Central memory CD8-positive, alpha-beta T cell (primary cell): ENCODE measurements at regions not wholly inside any gene's neighbourhood (a gene's known extent, or its start where the extent isn't known, plus 50 kb on each side); places are given as distances from the start of the nearest gene placed in this dataset.

Experiments used
- ATAC-seq: fragments of 150-1000 bp; cut with Tn5 transposase; replicated peaks from 2 replicates; pipeline ENCODE4 v1.10.0; 2022; ENCODE audit warnings: mild to moderate bottlenecking, moderate FRiP score, moderate number of reproducible peaks; ENCODE audit not compliant: poor library complexity, severe bottlenecking; ENCODE audit errors: extremely low read depth
- DNase-seq, 2 donors: peaks; one replicate each; pipeline ENCODE4 v3.0.0; 2021; ENCODE audit warnings: low spot score in 2 of 2
- H3K27ac Mint-ChIP-seq: one replicate; pipeline ENCODE4 v1.8.0; 2022; ENCODE audit warnings: low read depth, mild to moderate bottlenecking, moderate library complexity, mixed read lengths
- H3K27me3 Mint-ChIP-seq: one replicate; pipeline ENCODE4 v1.8.0; 2022; ENCODE audit warnings: mixed read lengths
- H3K36me3 Mint-ChIP-seq: one replicate; pipeline ENCODE4 v1.8.0; 2022; ENCODE audit warnings: mild to moderate bottlenecking, moderate library complexity, mixed read lengths; ENCODE audit not compliant: insufficient read depth
- H3K4me1 Mint-ChIP-seq: one replicate; pipeline ENCODE4 v1.8.0; 2022; ENCODE audit warnings: mixed read lengths
- H3K4me3 Mint-ChIP-seq: one replicate; pipeline ENCODE4 v1.8.0; 2022; ENCODE audit warnings: mild to moderate bottlenecking, moderate library complexity, mixed read lengths
- H3K9me3 Mint-ChIP-seq: one replicate; pipeline ENCODE4 v1.8.0; 2022; ENCODE audit warnings: mixed read lengths

DNA sequence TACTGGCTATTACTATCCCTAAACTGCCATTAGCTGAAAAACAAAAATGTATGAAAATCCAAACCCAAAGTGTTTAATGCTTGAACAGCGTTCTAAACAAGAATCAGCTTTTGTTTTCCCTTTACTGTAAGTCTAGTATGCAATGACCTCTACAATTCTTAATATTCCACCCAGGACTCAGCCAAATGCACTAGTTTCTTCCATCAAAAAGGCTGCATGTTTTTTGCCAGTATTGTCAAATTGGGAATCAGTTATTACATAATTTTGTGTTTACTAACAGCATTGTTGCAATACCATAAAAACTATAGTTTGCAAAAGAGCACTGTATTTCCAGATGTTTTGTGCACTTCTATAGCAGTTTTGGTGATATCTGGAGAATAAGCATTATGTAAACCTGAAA, 634.5 kb downstream of the LTN1 start:
- DNase-seq (no peak), ATAC-seq (no peak)
- no peaks in the 10 kb centered on the region for H3K9me3 Mint-ChIP-seq
- H3K27me3 Mint-ChIP-seq: no peaks in the 10 kb centered on the region
- no peaks in the 10 kb centered on the region for H3K36me3 Mint-ChIP-seq
- H3K27ac Mint-ChIP-seq: no peak overlapping the region
- no peaks in the 10 kb centered on the region for H3K4me1 Mint-ChIP-seq
- no peak overlapping the region for H3K4me3 Mint-ChIP-seq

DNA sequence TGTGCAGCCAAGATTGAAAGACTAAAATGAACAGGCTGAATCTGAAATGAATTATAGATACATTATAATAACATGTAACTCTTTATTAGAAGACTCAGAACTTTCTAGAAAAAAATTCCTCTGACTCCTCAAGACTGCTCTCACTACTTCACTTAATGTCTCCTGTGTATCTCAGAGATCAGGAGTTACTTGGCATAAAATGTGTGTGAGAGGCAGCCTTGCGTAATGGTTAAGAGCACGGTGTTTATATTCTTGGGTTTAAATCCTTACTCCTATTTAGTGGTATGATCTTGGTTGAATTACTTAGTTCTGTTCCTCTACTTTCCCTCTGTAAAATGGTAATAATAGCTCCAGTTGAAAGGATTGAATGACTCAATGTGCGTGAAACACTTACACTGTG, 634.9 kb downstream of the LTN1 start:
- DNase-seq: no peak
- H3K4me3 Mint-ChIP-seq: no peak overlapping the region
- ATAC-seq: no peak
- no peaks in the 10 kb centered on the region for H3K27me3 Mint-ChIP-seq
- H3K9me3 Mint-ChIP-seq: no peaks in the 10 kb centered on the region
- H3K27ac Mint-ChIP-seq: no peak overlapping the region
- H3K36me3 Mint-ChIP-seq: no peaks in the 10 kb centered on the region
- H3K4me1 Mint-ChIP-seq: no peaks in the 10 kb centered on the region

DNA sequence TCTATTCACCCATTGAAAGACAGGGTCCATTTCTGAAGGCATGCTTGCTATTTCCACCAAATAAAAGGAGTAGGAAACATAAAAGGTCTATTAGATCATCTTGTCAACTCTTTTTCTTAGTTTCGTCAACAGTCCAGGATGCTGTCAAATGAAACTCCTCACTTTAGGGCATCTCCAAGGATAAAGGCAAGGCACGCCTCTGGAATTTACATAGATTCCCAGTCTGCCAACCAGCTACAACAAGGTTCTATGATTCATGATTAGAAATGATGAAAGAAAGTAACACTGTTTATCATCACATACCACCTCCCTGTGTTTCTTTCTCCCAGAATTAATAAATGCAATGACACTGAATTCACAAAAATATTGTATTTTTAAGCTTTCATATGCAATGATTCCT, 636.3 kb downstream of the LTN1 start:
- ATAC-seq (no peak), DNase-seq (no peak)
- Mint-ChIP-seq H3K4me1 (no peaks in the 10 kb centered on the region), H3K27me3 (no peaks in the 10 kb centered on the region), H3K27ac (no peak overlapping the region), H3K9me3 (no peaks in the 10 kb centered on the region), H3K36me3 (no peaks in the 10 kb centered on the region), H3K4me3 (no peak overlapping the region)

DNA sequence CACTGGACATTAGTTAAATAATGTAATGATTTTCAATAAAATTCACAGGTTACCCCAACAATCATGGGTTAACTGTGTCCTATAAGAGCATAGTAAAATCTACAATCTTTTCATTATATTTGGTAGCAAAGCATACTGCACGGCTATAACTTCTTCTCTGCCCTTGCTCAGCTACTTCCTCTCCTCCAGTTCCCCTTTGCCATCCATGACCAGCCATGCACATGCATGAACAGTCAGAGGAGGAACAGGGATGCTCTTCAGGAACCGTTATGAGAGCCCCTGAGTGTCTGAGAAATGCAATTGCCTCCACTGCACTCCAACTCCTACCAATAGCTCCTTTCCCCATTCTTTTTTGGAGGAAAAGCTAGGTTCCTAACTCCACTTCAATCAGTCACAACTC, 646.7 kb downstream of the LTN1 start:
- no peak for DNase-seq

DNA sequence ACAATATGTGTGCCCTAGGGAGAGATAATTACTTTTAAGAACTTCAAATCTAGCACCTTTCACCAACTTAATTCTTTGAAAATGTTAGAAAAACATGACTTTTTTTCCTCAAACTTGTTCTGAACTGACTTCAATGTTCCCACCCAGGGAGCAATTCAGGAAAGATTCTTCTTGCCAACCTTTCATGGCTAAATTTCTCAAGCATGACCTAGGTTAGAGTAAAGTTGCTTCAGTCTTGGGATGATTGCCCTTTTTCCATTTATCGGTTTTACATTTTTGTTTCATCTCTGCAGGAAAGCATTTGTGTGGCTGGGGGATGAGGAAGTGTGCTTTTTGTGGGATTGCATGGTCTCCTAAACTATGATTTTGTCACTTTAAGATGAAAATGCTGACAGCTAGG, 647.7 kb downstream of the LTN1 start:
- no peaks in the 10 kb centered on the region for H3K27me3 Mint-ChIP-seq

More for the DNA sequence above, 646.7 kb downstream of the LTN1 start:
- Mint-ChIP-seq H3K4me3 (no peak overlapping the region), H3K9me3 (no peaks in the 10 kb centered on the region), H3K36me3 (peaks cover 2% of the 10 kb centered on the region), H3K27me3 (no peaks in the 10 kb centered on the region), H3K4me1 (no peaks in the 10 kb centered on the region), H3K27ac (no peak overlapping the region)
- no peak for ATAC-seq

DNA sequence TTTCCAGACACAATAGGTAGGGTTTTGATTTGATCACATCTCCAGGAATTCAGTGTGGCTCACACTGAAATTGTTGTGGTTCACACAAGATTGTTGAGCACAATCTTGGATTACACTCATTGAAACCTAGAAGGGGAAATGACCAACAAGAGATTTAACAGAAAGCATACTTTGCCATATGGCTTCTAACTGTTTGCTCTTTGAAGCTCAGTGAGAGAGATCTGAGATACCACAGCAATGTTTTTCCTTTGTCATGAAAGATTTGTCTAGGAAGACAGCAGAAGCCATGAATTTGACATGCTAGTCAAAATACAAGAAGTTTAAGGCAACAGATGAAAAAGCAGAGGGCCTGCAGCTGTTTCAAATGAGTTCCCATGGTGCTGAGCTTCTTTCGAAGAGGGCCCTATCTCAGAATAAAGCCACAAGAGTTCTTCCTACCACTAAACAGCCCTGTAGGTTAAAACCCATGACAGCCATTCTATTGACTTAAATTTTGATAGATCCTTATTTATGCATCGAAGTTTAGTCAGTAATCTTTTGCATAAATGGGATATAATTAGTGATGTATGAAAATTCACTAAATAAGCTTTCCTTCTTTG, 650.4 kb downstream of the LTN1 start:
- ATAC-seq (no peak), DNase-seq (no peak)
- Mint-ChIP-seq H3K4me1 (no peaks in the 10 kb centered on the region), H3K27me3 (no peaks in the 10 kb centered on the region), H3K36me3 (peaks cover 2% of the 10 kb centered on the region), H3K27ac (no peak overlapping the region), H3K4me3 (no peak overlapping the region), H3K9me3 (no peaks in the 10 kb centered on the region)

More for the DNA sequence above, 647.7 kb downstream of the LTN1 start:
- H3K9me3 Mint-ChIP-seq: no peaks in the 10 kb centered on the region
- no peak for DNase-seq
- no peak overlapping the region for H3K4me3 Mint-ChIP-seq
- H3K27ac Mint-ChIP-seq: no peak overlapping the region
- no peak for ATAC-seq
- no peaks in the 10 kb centered on the region for H3K4me1 Mint-ChIP-seq
- peaks cover 2% of the 10 kb centered on the region for H3K36me3 Mint-ChIP-seq

DNA sequence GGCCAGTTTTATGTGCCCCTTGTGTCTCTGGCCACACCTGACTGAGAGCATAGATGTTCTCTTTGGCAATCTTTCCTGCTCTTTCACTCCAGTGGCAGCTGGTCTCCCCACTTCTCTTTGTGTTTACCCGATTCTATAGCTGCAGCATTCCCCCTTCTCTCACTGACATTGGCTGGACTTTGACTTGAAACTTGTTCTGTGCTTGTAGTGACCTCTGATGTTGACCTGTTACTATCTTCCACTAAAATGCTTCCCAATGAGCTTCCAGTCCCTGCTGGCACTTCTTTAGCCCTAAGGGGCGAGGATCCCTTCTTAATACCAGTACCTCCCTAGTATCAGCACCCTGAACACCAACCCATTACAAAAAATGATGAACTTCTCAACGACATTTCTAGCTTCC, 653.3 kb downstream of the LTN1 start:
- no peaks in the 10 kb centered on the region for H3K27me3 Mint-ChIP-seq
- no peak for ATAC-seq
- H3K27ac Mint-ChIP-seq: no peak overlapping the region
- H3K4me3 Mint-ChIP-seq: no peak overlapping the region
- no peaks in the 10 kb centered on the region for H3K4me1 Mint-ChIP-seq
- DNase-seq: no peak
- H3K9me3 Mint-ChIP-seq: no peaks in the 10 kb centered on the region
- no peaks in the 10 kb centered on the region for H3K36me3 Mint-ChIP-seq

DNA sequence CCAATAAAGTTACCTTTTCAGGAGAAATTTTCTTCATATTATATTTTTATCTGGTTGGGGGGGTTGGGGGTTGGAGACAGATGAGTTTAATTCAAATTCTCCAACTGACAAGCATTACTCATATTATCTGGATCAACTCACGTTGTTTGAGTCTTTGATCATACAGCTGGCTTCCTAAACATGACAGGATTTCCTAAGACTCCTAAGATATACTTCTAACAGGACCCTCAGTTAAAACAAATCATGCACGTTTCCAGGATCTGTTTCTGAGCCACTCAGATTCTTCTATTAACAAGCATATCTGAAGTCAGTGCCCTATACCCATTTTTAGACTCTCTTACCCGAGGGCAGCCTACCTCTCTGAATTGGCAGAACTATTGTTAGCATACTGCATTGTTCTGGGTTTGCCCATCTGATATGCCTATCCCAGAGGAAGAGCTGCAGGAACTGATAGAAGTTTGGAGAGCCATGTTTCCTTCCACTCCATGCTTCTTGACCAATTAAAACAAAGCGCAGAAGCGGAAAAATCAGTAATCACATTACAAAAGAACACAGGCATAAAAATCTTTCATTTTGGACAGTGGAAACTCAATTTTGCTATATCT, 653.9 kb downstream of the LTN1 start:
- DNase-seq (no peak), ATAC-seq (no peak)
- H3K9me3 Mint-ChIP-seq: no peaks in the 10 kb centered on the region
- H3K4me1 Mint-ChIP-seq: no peaks in the 10 kb centered on the region
- no peak overlapping the region for H3K4me3 Mint-ChIP-seq
- H3K36me3 Mint-ChIP-seq: no peaks in the 10 kb centered on the region
- H3K27me3 Mint-ChIP-seq: no peaks in the 10 kb centered on the region
- no peak overlapping the region for H3K27ac Mint-ChIP-seq

DNA sequence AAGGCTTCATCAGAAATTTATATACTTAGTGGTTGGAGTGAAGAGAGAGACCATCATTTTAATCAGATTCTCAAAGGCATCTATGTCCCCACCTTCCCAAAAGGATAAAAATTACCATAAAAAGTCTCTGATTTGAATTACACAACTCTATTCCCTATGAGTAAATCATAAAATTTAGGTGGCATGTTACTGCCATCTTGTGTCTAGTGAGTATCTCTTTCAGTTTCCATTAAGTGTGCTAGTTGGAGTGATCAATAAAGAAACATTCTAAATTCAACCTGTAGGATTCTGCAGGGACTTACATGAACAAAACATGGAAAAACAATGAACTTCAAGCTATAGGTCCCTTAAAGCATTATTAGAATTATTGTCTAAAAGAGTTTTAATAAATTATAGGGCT, 655.4 kb downstream of the LTN1 start:
- Mint-ChIP-seq H3K36me3 (no peaks in the 10 kb centered on the region), H3K4me1 (no peaks in the 10 kb centered on the region), H3K9me3 (no peaks in the 10 kb centered on the region), H3K27me3 (no peaks in the 10 kb centered on the region), H3K4me3 (no peak overlapping the region), H3K27ac (no peak overlapping the region)
- no peak for DNase-seq
- ATAC-seq: no peak

DNA sequence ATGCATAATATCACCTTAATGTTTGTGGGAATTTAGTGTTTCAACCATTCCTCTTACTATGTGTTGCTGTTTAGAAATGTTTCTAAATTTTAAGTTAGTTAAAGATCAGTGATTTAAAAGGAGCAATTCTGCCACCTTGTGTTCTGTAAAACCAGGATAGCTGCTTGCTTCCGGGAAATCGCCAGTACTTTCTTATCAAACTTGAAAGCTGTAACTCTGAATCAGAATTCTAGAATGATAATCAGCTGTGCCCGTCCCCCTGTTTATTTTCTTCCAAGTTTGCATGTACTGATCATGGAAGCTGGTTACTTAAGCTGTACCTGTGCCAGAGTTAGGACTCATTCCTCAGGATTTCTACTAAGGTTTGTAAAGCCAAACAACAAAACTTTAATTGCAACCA, 656.4 kb downstream of the LTN1 start:
- Mint-ChIP-seq H3K27ac (no peak overlapping the region), H3K4me3 (no peak overlapping the region), H3K4me1 (no peaks in the 10 kb centered on the region), H3K9me3 (no peaks in the 10 kb centered on the region), H3K36me3 (no peaks in the 10 kb centered on the region), H3K27me3 (no peaks in the 10 kb centered on the region)
- DNase-seq: no peak
- ATAC-seq: no peak

DNA sequence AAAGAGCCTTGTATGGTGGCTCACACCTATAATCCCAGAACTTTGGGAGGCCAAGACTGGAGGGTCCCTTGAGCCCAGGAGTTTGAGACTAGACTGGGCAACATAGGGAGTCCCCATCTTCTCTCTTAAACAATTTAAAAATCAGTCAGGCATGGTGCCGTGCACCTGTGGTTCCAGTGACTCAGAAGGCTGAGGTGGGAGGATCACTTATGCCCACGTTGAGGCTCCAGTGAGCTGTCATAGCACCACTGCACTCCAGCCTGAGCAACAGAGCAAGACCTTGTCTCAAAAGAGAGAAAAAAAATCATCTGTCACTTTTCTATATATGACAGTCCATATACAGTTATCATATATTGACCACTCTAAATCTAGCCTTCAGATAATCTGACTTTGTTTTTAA, 658.3 kb downstream of the LTN1 start:
- DNase-seq (no peak), ATAC-seq (no peak)
- Mint-ChIP-seq H3K4me3 (no peak overlapping the region), H3K36me3 (no peaks in the 10 kb centered on the region), H3K27me3 (no peaks in the 10 kb centered on the region), H3K9me3 (no peaks in the 10 kb centered on the region), H3K4me1 (no peaks in the 10 kb centered on the region), H3K27ac (no peak overlapping the region)

DNA sequence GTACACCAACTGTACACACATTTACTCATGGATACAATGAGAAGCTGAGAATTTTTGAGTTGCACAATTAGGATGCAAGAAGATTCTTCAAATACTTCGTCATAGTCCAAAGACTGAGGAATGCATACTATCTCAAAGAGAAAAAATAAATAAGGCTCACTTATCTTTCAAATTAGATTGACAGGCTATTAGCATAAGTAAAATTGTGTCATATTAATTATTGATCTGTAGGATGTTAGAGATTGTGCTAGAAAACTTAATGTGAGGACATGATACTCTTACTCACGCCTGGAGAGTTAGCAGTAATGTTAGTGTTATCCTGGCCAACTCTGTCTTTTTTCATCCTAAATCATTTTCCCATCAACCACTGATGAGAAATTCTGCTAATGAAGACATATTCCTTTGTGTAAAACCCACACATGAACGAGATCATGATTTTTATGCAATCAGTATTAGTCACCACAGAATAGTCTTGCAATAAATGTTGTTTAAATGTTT, 659.0 kb downstream of the LTN1 start:
- H3K4me1 Mint-ChIP-seq: no peaks in the 10 kb centered on the region
- no peaks in the 10 kb centered on the region for H3K27me3 Mint-ChIP-seq
- ATAC-seq: no peak
- no peak overlapping the region for H3K4me3 Mint-ChIP-seq
- no peak overlapping the region for H3K27ac Mint-ChIP-seq
- H3K36me3 Mint-ChIP-seq: no peaks in the 10 kb centered on the region
- DNase-seq: no peak
- no peaks in the 10 kb centered on the region for H3K9me3 Mint-ChIP-seq

DNA sequence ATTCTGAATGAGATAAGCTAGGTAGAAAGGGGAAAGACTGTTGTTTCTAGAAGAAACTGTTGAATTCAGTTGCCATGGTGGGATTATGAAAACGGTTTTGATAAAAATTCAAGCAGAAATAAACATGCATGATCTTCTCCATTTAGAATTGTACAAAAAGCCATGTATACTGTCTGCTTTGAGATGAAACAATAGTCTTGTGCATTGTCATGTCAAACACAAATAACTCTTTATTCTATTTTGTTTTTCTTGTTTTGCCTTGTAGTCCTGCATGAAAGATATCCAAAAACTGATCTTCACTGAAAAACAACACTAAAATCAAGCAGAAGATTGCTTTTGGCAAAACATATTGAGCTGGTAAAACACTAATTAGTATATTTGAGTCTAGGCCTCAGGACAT, 659.9 kb downstream of the LTN1 start:
- Mint-ChIP-seq H3K36me3 (no peaks in the 10 kb centered on the region), H3K9me3 (no peaks in the 10 kb centered on the region), H3K4me3 (no peak overlapping the region), H3K4me1 (no peaks in the 10 kb centered on the region), H3K27me3 (no peaks in the 10 kb centered on the region), H3K27ac (no peak overlapping the region)
- ATAC-seq: no peak
- no peak for DNase-seq
